HUES64 (cell line): ENCODE measurements at regions not wholly inside any gene's neighbourhood (a gene's known extent, or its start where the extent isn't known, plus 50 kb on each side); places are given as distances from the start of the nearest gene placed in this dataset.

ENCODE experiments used
- H3K27ac ChIP-seq: 2 replicates; pipeline ENCODE4 v1.7.0; 2013; ENCODE audit warnings: low read depth, low read length, inconsistent platforms
- H3K27me3 ChIP-seq: 2 replicates; pipeline ENCODE4 v1.6.1; 2013; ENCODE audit warnings: mild to moderate bottlenecking, low read length; ENCODE audit not compliant: insufficient read depth
- H3K36me3 ChIP-seq: 2 replicates; pipeline ENCODE4 v1.6.1; 2013; ENCODE audit warnings: mild to moderate bottlenecking, low read length; ENCODE audit not compliant: insufficient read depth
- H3K4me1 ChIP-seq: 2 replicates; pipeline ENCODE4 v1.6.1; 2013; ENCODE audit warnings: mild to moderate bottlenecking, low read length, moderate library complexity; ENCODE audit not compliant: insufficient read depth
- H3K4me3 ChIP-seq: 2 replicates; pipeline ENCODE4 v1.5.1; 2013; ENCODE audit warnings: mild to moderate bottlenecking, low read length, moderate library complexity
- H3K9ac ChIP-seq: 2 replicates; pipeline ENCODE4 v1.6.1; 2013; ENCODE audit warnings: mild to moderate bottlenecking, low read depth, low read length
- H3K9me3 ChIP-seq: 2 replicates; pipeline ENCODE4 v1.6.1; 2013; ENCODE audit warnings: low read depth, low read length; ENCODE audit not compliant: insufficient read depth
- WGBS: fragments of 150-250, 120-280 bp; methylation state at CpG from one replicate; pipeline ENCODE4 v1.1.7; 2013; ENCODE audit warnings: missing lambda C conversion rate; 5-methylcytosine and 5-hydroxymethylcytosine counted together

DNA sequence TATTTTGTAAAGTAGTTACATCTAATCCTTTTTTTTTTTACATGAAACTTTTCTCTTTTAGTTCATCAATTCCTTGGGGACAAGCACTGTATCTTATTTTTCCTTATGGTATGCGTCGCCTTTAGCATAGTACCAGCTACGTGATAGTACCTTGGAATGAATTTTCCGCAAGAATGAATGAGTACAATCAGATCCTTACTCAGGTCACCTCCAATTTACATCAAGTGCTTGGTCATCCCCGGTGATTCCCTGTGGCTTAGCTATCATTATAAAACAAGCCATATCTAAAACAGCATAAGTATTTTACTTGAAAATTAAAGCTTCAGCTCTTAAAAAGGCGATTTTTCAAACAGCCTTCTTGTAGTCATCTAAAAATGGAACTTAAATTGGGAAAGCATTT, 680.4 kb upstream of the MAP3K7 start:
- WGBS = 96% methylated on average over 6 of the region's 6 CpGs
- H3K4me1 ChIP-seq = no peaks in the 10 kb centered on the region

DNA sequence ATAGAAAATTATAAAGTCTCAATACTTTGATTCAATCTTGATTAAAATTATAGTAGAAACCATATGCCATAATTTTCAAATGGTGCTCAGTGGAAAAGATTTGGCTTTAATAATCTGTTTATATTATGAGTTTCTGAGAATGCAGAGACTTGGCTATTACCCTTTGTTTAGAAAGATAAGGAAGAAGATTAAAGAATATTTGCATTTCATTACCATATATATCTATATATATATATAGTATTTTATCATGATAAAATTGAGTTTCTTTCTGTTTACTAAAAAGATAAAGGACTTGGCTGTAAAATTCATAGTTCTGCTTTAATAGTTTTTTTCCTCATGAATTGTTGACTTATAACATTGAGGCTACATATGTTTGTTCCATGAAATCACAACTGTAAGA, 679.3 kb upstream of the MAP3K7 start:
- no peak overlapping the region for H3K4me3 ChIP-seq
- no peak overlapping the region for H3K27ac ChIP-seq
- no peaks in the 10 kb centered on the region for H3K27me3 ChIP-seq
- no peak overlapping the region for H3K9ac ChIP-seq
- H3K4me1 ChIP-seq = no peaks in the 10 kb centered on the region
- peaks cover 1% of the 10 kb centered on the region for H3K9me3 ChIP-seq
- H3K36me3 ChIP-seq = no peaks in the 10 kb centered on the region

More for the DNA sequence above, 680.4 kb upstream of the MAP3K7 start:
- H3K4me3 ChIP-seq = no peak overlapping the region
- no peaks in the 10 kb centered on the region for H3K36me3 ChIP-seq
- peaks cover 6% of the 10 kb centered on the region for H3K9me3 ChIP-seq
- H3K9ac ChIP-seq = no peak overlapping the region
- no peak overlapping the region for H3K27ac ChIP-seq
- H3K27me3 ChIP-seq = no peaks in the 10 kb centered on the region

- H3K9ac ChIP-seq = no peak overlapping the region
- no peaks in the 10 kb centered on the region for H3K27me3 ChIP-seq
- H3K4me1 ChIP-seq = no peaks in the 10 kb centered on the region
- H3K36me3 ChIP-seq = no peaks in the 10 kb centered on the region
- no peaks in the 10 kb centered on the region for H3K9me3 ChIP-seq
- no peak overlapping the region for H3K4me3 ChIP-seq
- no peak overlapping the region for H3K27ac ChIP-seq
- 96% methylated on average over 2 of the region's 2 CpGs for WGBS
These were observed 656.6 kb upstream of the MAP3K7 start for GRCh38 chr6:91243436-91243835.

DNA sequence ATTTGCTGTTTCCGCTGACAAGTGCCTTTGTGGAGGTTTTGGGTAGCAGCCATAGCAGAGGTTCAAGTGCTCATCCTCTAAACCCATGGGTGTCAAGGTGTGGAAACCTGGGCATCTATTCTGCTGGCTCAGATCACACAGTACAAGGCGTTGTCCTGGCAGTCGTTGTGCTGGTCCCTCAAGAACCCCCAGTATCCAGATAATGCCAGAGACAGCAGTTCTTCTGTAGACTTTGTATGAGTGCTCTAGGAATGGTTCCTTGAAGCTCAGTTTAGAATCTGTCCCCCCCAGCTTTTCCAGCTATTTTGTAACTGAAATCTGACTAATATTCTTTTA, 655.7 kb upstream of the MAP3K7 start:
- Histone ChIP-seq H3K9ac (no peak overlapping the region), H3K4me1 (no peaks in the 10 kb centered on the region), H3K27me3 (no peaks in the 10 kb centered on the region), H3K4me3 (no peak overlapping the region), H3K36me3 (no peaks in the 10 kb centered on the region), H3K9me3 (no peaks in the 10 kb centered on the region), H3K27ac (no peak overlapping the region)
- WGBS = 93% methylated on average over 3 of the region's 3 CpGs

DNA sequence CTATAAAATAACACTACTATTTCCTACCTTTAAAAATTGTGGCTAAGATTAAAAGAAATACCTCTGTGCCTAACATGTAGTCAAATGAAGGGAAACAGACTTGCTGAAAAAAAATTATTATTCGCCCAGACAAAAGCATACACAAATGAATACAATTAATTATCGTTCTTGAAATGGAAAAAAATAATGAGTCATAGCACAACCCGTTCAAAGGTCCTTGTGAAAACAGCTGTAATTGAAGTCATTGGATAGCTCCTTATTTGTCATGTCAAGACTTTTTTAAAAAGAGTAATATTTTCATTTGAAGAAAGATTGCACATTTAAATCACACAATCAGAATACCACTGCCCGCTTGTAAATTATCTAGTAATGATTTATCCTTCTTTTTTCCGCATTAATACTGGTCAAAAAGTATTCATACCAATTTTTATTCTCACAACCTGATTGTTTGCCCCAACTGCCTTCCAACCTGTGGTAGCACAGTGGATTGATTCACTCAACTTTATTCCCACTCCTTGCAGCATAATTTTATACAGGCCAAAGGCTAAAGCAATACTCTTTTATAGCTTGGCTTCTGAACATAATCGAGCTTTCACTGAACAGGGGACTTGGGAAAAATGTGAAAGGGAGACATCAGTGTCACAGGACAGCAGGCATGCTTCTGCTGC, 655.2 kb upstream of the MAP3K7 start:
- Histone ChIP-seq H3K4me3 (no peak overlapping the region), H3K27ac (no peak overlapping the region), H3K9ac (no peak overlapping the region), H3K4me1 (no peaks in the 10 kb centered on the region; the same call in 1 of the 2 replicates), H3K9me3 (no peaks in the 10 kb centered on the region), H3K36me3 (no peaks in the 10 kb centered on the region), H3K27me3 (no peaks in the 10 kb centered on the region)
- 95% methylated on average over 5 of the region's 6 CpGs for WGBS

GRCh38 chr6:91240878-91241603, 654.2 kb upstream of the MAP3K7 start:
- Histone ChIP-seq H3K27ac (no peak overlapping the region), H3K27me3 (no peaks in the 10 kb centered on the region), H3K9ac (no peak overlapping the region), H3K9me3 (no peaks in the 10 kb centered on the region), H3K4me1 (no peaks in the 10 kb centered on the region; the same call in 1 of the 2 replicates), H3K36me3 (no peaks in the 10 kb centered on the region), H3K4me3 (no peak overlapping the region)
- WGBS = 83% methylated on average over 1 of the region's 1 CpG

DNA sequence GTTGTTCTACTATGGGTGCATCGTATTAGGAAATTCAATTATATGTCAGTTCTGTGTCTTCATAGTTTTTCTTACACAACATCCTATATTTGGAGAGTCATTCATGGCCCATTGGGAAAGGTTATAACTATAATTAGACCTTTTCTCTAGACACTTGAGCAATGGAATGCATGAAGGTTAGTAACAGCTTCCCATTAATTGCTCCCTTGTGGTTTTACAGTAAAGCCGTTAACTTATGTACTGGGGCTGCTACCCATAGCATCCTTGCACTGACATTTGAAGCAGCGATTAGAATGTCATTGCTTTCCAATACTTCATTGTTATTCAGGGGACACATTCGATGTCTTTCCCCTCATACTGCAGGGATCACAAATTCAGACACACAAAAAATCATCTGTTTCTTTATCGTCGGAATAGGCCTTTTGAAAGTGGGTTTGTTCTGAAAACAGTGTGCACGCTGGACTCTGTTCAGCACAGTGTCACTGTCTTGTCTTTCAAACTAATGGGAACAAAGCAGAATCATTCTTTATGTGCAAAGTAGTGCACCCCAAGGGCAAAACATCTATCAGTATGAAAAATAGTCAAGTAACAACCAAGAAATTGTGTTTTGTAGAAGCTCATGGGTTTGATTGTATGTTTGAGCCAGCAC, 634.3 kb upstream of the MAP3K7 start:
- Histone ChIP-seq H3K9ac (no peak overlapping the region), H3K9me3 (no peaks in the 10 kb centered on the region), H3K36me3 (no peaks in the 10 kb centered on the region), H3K27me3 (no peaks in the 10 kb centered on the region), H3K4me1 (no peaks in the 10 kb centered on the region), H3K4me3 (no peak overlapping the region), H3K27ac (no peak overlapping the region)
- WGBS = 81% methylated on average over 7 of the region's 7 CpGs

DNA sequence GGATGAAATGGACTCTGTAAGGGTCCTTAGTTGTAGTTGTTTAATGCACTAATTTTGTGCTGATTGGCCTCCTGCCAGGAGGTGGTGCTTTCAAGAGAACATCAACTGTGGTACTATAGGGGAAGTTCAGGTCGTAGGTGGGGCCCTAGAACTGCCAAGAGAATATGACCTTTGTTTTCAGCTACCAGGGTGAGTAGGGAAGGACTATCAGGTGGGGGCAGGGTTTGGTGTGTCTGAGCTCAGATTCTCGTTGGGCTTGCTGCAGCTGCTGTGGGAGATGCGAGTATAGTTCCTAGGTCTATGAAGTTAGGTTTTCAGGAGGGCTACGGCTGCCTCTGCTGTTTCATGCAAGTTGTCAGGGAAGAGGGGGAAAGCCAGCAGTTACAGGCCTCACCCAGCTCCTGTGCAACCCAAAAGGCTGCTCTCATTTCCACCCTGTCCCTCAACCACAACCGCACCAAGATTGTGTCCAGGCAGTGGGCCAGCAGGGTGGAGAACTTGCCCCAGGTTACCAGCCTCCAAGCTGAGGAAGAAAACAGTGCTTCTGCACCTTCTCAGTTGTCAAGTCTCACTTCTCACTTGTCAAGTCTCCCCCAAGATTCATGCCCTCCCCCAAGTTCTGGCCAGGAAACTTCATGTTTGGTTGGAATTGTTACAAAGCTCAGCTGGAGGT, 626.5 kb upstream of the MAP3K7 start:
- Histone ChIP-seq H3K27ac (no peak overlapping the region), H3K4me1 (no peaks in the 10 kb centered on the region), H3K9me3 (no peaks in the 10 kb centered on the region), H3K4me3 (no peak overlapping the region), H3K9ac (no peak overlapping the region), H3K27me3 (no peaks in the 10 kb centered on the region), H3K36me3 (no peaks in the 10 kb centered on the region)
- 69% methylated on average over 5 of the region's 5 CpGs for WGBS

DNA sequence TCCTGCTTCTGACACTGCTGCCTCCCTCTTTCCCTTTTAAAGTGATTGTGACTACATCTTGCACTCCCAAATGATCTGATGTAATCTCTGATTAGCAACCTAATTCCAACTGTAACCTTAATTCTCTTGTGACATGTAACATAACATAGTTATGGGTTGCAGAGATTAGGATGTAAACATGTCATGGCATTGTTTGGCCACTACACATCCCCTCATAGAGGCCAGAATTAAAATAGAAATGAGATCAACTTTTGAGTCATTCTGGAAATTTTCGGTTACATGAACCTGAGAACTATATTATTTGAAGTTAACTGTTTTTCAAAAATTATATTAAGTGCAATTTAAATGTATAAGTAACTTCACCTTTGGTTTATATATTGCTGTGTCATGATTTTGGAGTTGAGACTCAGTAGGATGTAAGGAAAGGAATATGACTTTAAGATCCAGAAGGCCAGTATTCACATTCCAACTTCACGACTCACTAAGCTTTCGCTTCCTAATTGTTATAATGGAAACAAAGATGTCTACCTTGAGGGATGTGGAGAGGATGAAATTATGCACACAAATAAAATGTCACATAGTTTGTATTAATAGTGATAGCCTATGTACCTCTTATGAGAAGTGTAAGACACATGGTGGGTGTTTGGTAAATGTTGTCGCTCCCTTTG, 611.9 kb upstream of the MAP3K7 start:
- Histone ChIP-seq H3K9ac (no peak overlapping the region), H3K27ac (no peak overlapping the region), H3K27me3 (no peaks in the 10 kb centered on the region), H3K9me3 (no peaks in the 10 kb centered on the region), H3K4me3 (no peak overlapping the region), H3K36me3 (no peaks in the 10 kb centered on the region), H3K4me1 (no peaks in the 10 kb centered on the region)
- 94% methylated on average over 1 of the region's 4 CpGs for WGBS

DNA sequence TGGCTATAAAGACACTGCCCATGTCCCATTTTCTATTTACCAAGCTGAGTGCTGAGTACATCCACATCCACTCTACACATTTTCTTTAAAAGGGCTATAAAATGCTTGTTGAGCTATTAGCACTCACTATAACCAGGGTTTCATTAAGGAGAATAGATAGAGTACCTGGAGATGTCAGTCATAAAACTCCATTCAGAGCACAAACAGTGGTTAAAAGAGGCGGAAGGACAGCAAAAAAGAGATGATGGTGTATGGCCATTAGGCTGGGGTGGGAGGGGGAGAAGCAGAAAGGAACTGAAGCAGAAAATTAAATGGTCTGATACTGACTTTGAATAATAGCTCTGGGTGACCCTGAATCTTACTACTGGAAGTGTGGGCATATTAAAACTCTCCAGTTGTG, 609.9 kb upstream of the MAP3K7 start:
- 88% methylated on average over 1 of the region's 1 CpG for WGBS
- no peak overlapping the region for H3K9ac ChIP-seq

DNA sequence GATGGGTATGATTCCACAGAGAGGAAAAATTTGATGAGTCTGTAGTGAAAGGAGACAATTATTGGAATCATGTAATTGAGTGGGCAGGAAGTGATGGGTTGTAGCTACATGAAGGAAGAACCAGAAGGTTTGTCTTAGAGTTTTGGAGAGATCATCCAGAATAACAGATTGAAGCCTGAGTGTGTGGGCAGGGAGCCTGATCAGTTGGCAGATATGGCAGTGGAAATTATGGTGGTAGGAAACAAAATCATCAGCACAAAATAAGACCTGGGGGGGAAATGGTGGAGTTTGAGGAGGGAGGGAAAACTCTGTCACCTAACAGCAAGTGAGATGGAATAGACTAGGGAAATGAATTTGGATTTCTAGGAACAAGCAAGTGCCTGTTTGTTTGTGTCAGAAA, 606.6 kb upstream of the MAP3K7 start:
- Histone ChIP-seq H3K27me3 (no peaks in the 10 kb centered on the region), H3K4me3 (no peak overlapping the region), H3K36me3 (no peaks in the 10 kb centered on the region), H3K4me1 (no peaks in the 10 kb centered on the region), H3K27ac (no peak overlapping the region), H3K9me3 (no peaks in the 10 kb centered on the region), H3K9ac (no peak overlapping the region)

More for the DNA sequence above, 609.9 kb upstream of the MAP3K7 start:
- Histone ChIP-seq H3K27me3 (no peaks in the 10 kb centered on the region), H3K4me1 (no peaks in the 10 kb centered on the region), H3K9me3 (no peaks in the 10 kb centered on the region), H3K36me3 (no peaks in the 10 kb centered on the region), H3K4me3 (no peak overlapping the region), H3K27ac (no peak overlapping the region)
